Gastroesophageal sphincter (tissue), 4 donors: ENCODE measurements at regions not wholly inside any gene's neighbourhood (a gene's known extent, or its start where the extent isn't known, plus 50 kb on each side); places are given as distances from the start of the nearest gene placed in this dataset.

Experiments used
- ATAC-seq: fragments of 150-250 bp; one replicate; pipeline ENCODE4 v1.9.1; 2016; ENCODE audit warnings: mild to moderate bottlenecking, moderate library complexity
- H3K27ac ChIP-seq, 4 donors: fragments of 200-600 bp; sonication (generic) in 3 of 4; 1 replicate in 3 of 4; 2 replicates in 1 of 4; pipeline ENCODE4 v1.5.1; 2016 to 2019
- H3K27me3 ChIP-seq: fragments of 200-600 bp; sonication (generic); one replicate; pipeline ENCODE4 v1.5.1; 2019
- H3K36me3 ChIP-seq, 2 donors: fragments of 200-600 bp; sonication (generic); one replicate each; pipeline ENCODE4 v1.5.1; 2019; ENCODE audit warnings: control low read depth in 1 of 2
- H3K4me1 ChIP-seq, 3 donors: fragments of 200-600 bp; sonication (generic); 1 replicate in 2 of 3; 2 replicates in 1 of 3; pipeline ENCODE4 v1.5.1; 2016 to 2019; ENCODE audit warnings: control low read depth in 2 of 3
- H3K4me3 ChIP-seq, 2 donors: fragments of 200-600 bp; sonication (generic); one replicate each; pipeline ENCODE4 v1.5.1; 2019; ENCODE audit warnings: mild to moderate bottlenecking in 1 of 2, moderate library complexity in 1 of 2
- H3K9me3 ChIP-seq, 3 donors: fragments of 200-600 bp; sonication (generic); one replicate each; pipeline ENCODE4 v1.5.1; 2017 to 2019; ENCODE audit warnings: control low read depth in 2 of 3
- CTCF ChIP-seq, 4 experiments: fragments of 200-600 bp in 2 of 4; fragments of 450-650 bp in 2 of 4; sonication (generic) in 1 of 4; IDR thresholded peaks; one replicate each; pipeline ENCODE4 v1.5.1; 2017 to 2019; ENCODE audit warnings: antibody characterized with exemption in 4 of 4, mild to moderate bottlenecking in 2 of 4, moderate library complexity in 2 of 4
- EP300 ChIP-seq: sonication (generic); formaldehyde crosslinking; IDR thresholded peaks from one replicate; pipeline ENCODE4 v1.6.1; 2017; ENCODE audit warnings: antibody characterized with exemption, mild to moderate bottlenecking
- POLR2A ChIP-seq, 2 donors: fragments of 450-650 bp; IDR thresholded peaks; one replicate each; pipeline ENCODE4 v1.6.1; 2017; ENCODE audit warnings: antibody characterized with exemption in 2 of 2, mild to moderate bottlenecking in 2 of 2, moderate library complexity in 1 of 2
- POLR2AphosphoS5 ChIP-seq: sonication (generic); formaldehyde crosslinking; IDR thresholded peaks from one replicate; pipeline ENCODE4 v1.6.1; 2017; ENCODE audit warnings: antibody characterized with exemption
- WGBS, 2 donors: methylation state at CpG; one replicate each; pipeline ENCODE4 v1.1.5; 2018; ENCODE audit warnings: low coverage in 1 of 2; 5-methylcytosine and 5-hydroxymethylcytosine counted together

- no peaks in the 10 kb centered on the region for H3K9me3 ChIP-seq
- no peak for ATAC-seq
- no peak overlapping the region for H3K27ac ChIP-seq
- H3K4me1 ChIP-seq = no peaks in the 10 kb centered on the region
- H3K4me3 ChIP-seq = no peak overlapping the region
- no peaks in the 10 kb centered on the region for H3K27me3 ChIP-seq
- TF ChIP-seq POLR2AphosphoS5 = no peak
- H3K36me3 ChIP-seq = no peaks in the 10 kb centered on the region
- 69 to 71% methylated on average over 3 to 4 of the region's 4 CpGs for WGBS, 2 donors
Measured at GRCh38 chr4:178470996-178471784, 1029.0 kb upstream of the AGA start.

GRCh38 chr4:178471994-178472393 lies 1029.8 kb upstream of the AGA start:
- no peaks in the 10 kb centered on the region for H3K36me3 ChIP-seq
- no peak overlapping the region for H3K4me3 ChIP-seq
- H3K4me1 ChIP-seq = no peaks in the 10 kb centered on the region
- H3K9me3 ChIP-seq = no peaks in the 10 kb centered on the region
- no peak overlapping the region for H3K27ac ChIP-seq
- 83 to 100% methylated on average over 2 of the region's 2 CpGs for whole genome bisulfite sequencing, 2 donors
- TF ChIP-seq CTCF (IDR thresholded peaks at IDR 0.05) (no peak), EP300 (no peak), POLR2AphosphoS5 (no peak), POLR2A (IDR thresholded peaks at IDR 0.05) (no peak)
- ATAC-seq = no peak
- H3K27me3 ChIP-seq = no peaks in the 10 kb centered on the region

GRCh38 chr4:178480105-178480504 lies 1037.9 kb upstream of the AGA start:
- TF ChIP-seq POLR2AphosphoS5 = no peak
- no peak for TF ChIP-seq CTCF (IDR thresholded peaks at IDR 0.05)
- no peak for TF ChIP-seq EP300
- no peak for TF ChIP-seq POLR2A (IDR thresholded peaks at IDR 0.05)
- no peaks in the 10 kb centered on the region for H3K9me3 ChIP-seq
- H3K27me3 ChIP-seq = no peaks in the 10 kb centered on the region
- no peaks in the 10 kb centered on the region for H3K36me3 ChIP-seq
- no peak for ATAC-seq
- no peaks in the 10 kb centered on the region for H3K4me1 ChIP-seq
- no peak overlapping the region for H3K27ac ChIP-seq
- WGBS, 2 donors = 21 to 31% methylated on average over 3 of the region's 3 CpGs
- H3K4me3 ChIP-seq = no peak overlapping the region

- Histone ChIP-seq H3K9me3 (no peaks in the 10 kb centered on the region), H3K4me1 (no peaks in the 10 kb centered on the region), H3K27me3 (no peaks in the 10 kb centered on the region), H3K27ac (no peak overlapping the region), H3K36me3 (no peaks in the 10 kb centered on the region), H3K4me3 (no peak overlapping the region)
- no peak for ATAC-seq
- TF ChIP-seq POLR2AphosphoS5 = no peak
- no peak for TF ChIP-seq EP300
- TF ChIP-seq POLR2A (IDR thresholded peaks at IDR 0.05) = no peak
- TF ChIP-seq CTCF (IDR thresholded peaks at IDR 0.05) = no peak
Measured at GRCh38 chr4:178480881-178481280, 1038.6 kb upstream of the AGA start.

- Histone ChIP-seq H3K4me1 (no peaks in the 10 kb centered on the region), H3K27me3 (no peaks in the 10 kb centered on the region), H3K9me3 (no peaks in the 10 kb centered on the region), H3K36me3 (no peaks in the 10 kb centered on the region), H3K27ac (no peak overlapping the region), H3K4me3 (no peak overlapping the region)
- TF ChIP-seq POLR2A (IDR thresholded peaks at IDR 0.05) = no peak
- no peak for TF ChIP-seq CTCF (IDR thresholded peaks at IDR 0.05)
- no peak for TF ChIP-seq EP300
- TF ChIP-seq POLR2AphosphoS5 = no peak
- ATAC-seq = no peak
- 60 to 64% methylated on average over 1 to 2 of the region's 3 CpGs for WGBS, 2 donors
Measured at GRCh38 chr4:178481564-178481963, 1039.3 kb upstream of the AGA start.
